GM12892 (cell line): ENCODE measurements at regions not wholly inside any gene's neighbourhood (a gene's known extent, or its start where the extent isn't known, plus 50 kb on each side); places are given as distances from the start of the nearest gene placed in this dataset.

Experiments used
- DNase-seq: peaks from one replicate; pipeline ENCODE4 v3.0.0; 2011; ENCODE audit not compliant: insufficient read length
- FAIRE-seq: peaks from 2 replicates; lab custom pipeline; 2011; peaks lifted over from hg19 to GRCh38; lab: Jason Lieb, UNC
- POLR2A ChIP-seq: IDR thresholded peaks from 2 replicates; pipeline ENCODE4 v1.6.1; 2011; ENCODE audit warnings: low read depth, low read length, control low read depth
- POLR2AphosphoS5 ChIP-seq: IDR thresholded peaks from 2 replicates; pipeline ENCODE4 v1.6.1; 2011; ENCODE audit warnings: low read depth, low read length, control low read depth
- TAF1 ChIP-seq: IDR thresholded peaks from 2 replicates; pipeline ENCODE4 v1.6.1; 2011; ENCODE audit warnings: low read depth, mild to moderate bottlenecking, control low read depth, low read length, borderline replicate concordance

DNA sequence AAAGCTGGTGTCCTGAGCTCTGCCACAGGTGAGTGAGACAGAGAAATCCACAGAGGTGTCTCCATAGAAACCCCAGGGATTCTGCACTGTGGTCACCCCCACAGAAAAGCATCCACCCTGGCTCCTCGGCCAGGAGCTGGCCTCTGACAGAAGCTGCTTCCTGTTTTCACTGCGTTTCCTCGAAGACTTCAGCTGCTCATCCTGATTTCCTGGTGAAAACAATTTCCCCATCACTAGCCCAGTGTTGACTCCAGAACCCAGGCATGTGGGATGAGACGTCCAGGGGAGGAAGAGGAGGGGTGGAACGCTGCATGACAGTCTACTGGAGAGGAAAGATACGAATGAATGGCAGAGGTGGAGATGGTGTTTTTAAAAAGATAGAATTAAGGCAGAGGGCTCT, 60.3 kb upstream of the GPR45 start:
- FAIRE-seq, result no peak
- TF ChIP-seq POLR2AphosphoS5, result no peak
- TF ChIP-seq TAF1, result no peak
- TF ChIP-seq POLR2A, result no peak

DNA sequence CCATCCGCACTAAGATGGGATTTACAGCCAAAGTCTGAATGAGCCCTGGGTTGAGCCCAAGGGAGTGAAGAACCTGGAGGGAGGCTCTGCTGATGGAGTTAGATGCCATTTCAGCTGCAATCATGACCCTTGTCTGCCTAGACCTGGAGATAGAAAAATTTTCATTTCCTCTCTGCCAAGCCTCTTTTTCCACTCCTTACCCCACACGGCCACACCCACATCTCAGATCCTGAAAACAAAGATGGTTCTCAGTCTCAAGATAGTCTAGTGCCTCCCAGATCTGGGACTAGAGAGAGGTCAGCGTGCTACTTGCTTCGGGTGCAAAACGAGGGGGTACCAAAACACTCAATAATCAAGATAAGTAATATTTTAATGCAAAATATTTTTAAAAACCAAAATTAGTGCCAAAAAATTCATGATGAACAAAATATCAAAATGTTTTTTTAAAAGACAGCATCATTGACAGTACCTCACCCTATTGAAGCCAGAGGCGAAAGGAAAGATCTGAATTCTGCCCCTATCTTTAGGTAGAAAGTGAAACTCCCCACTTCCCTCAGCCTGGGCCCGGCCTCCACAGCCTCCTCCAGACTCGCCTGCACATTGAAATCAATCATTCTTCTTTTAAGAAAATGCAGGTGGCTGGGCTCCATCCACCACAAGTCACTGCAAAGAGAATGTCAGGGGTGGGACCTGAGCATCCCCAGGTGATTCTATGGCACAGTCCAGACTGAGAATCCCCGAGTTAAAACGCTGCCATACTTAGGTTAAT, 57.8 kb upstream of the GPR45 start:
- DNase-seq, result peak; percentile 27
- TF ChIP-seq POLR2AphosphoS5, result no peak
- TF ChIP-seq POLR2A, result no peak
- TF ChIP-seq TAF1, result no peak
- no peak for FAIRE-seq

More for the DNA sequence above, 60.3 kb upstream of the GPR45 start:
- DNase-seq, result no peak

GRCh38 chr2:105184420-105184819, 57.1 kb upstream of the GPR45 start:
- DNase-seq, result no peak
- no peak for TF ChIP-seq POLR2AphosphoS5
- no peak for TF ChIP-seq TAF1
- no peak for TF ChIP-seq POLR2A
- no peak for FAIRE-seq

DNA sequence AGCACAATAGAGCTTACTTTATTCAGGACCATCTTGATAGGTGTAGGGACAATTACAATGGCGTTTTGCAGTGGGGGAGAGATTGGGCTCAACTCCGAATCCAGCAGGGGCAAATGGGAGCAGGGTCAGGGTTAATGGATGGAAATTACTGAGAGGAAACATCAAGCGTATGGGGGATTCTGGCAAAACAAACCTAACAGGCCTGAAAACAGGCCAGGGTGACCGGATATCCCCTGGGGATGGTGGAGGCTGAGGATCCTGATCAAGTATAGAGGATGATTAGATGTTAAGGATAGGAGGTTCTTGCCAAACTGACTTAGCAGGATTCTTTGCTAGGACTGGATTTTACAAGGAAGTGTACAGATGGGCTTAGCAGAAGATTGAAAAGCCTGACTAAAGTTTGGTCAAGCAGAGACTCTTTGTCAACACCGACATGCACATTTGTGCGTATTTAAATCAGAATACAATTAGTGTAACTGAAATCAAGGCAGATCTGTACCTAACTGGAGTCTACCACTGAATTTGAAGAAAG, 54.5 kb upstream of the GPR45 start:
- no peak for TF ChIP-seq TAF1
- DNase-seq (no peak), FAIRE-seq (no peak)

DNA sequence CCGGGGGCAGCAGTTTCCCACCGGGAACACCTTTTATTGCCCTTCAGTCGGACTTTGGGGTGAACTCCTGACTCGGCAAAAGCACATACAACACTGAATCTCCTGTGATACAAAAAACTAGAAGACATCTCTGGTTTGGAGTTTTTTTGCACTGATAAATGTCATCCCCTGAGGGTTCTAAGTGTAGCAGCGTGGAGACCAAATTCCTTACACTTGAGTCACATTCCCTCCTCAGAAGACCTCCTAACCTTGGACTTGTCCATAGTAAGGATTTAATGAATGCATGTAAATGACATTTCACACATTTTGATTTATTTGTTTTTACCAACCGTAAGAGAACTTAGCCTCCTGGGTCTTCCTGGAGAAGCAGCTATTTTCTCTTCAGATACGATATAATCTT, 54.0 kb upstream of the GPR45 start:
- TF ChIP-seq POLR2A (no peak), TAF1 (no peak), POLR2AphosphoS5 (no peak)
- no peak for FAIRE-seq
- DNase-seq, result no peak

GRCh38 chr2:105188343-105188742, 53.2 kb upstream of the GPR45 start:
- no peak for FAIRE-seq
- no peak for DNase-seq
- TF ChIP-seq POLR2AphosphoS5 (no peak), POLR2A (no peak), TAF1 (no peak)
